ENCODE measurements at regions not wholly inside any gene's neighbourhood (a gene's known extent, or its start where the extent isn't known, plus 50 kb on each side); places are given as distances from the start of the nearest gene placed in this dataset.

DNA sequence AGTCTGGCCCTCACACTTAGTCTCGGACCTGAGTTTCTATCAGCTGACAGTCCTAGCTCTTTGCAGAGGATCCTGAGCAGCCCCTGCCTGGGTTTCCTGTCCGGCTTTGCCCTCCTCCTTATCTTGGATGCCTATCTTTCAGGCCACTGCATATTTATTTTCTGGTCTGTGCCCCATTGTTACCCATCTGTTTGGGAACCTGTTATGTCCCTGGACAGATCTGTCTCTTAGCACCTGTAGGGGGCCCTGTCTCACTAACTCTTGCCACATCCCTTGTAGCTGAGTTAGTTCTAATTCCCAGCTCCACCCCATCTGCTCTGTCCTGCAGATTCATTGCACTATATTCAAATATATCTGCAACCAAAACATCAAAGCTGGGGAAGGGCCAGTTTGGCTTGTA, 514.9 kb upstream of the LCORL start:
- no peaks in the 10 kb centered on the region for H3K36me3 Mint-ChIP-seq (ENCODE audit: low read depth)
- peaks cover 2% of the 10 kb centered on the region for H3K27me3 Mint-ChIP-seq (ENCODE audit: insufficient read depth)
- H3K4me3 Mint-ChIP-seq, result no peak overlapping the region
- TF ChIP-seq, protein P1, sequence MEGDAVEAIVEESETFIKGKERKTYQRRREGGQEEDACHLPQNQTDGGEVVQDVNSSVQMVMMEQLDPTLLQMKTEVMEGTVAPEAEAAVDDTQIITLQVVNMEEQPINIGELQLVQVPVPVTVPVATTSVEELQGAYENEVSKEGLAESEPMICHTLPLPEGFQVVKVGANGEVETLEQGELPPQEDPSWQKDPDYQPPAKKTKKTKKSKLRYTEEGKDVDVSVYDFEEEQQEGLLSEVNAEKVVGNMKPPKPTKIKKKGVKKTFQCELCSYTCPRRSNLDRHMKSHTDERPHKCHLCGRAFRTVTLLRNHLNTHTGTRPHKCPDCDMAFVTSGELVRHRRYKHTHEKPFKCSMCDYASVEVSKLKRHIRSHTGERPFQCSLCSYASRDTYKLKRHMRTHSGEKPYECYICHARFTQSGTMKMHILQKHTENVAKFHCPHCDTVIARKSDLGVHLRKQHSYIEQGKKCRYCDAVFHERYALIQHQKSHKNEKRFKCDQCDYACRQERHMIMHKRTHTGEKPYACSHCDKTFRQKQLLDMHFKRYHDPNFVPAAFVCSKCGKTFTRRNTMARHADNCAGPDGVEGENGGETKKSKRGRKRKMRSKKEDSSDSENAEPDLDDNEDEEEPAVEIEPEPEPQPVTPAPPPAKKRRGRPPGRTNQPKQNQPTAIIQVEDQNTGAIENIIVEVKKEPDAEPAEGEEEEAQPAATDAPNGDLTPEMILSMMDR (IDR thresholded peaks at IDR 0.05), result no peak
- no peaks in the 10 kb centered on the region for H3K4me1 Mint-ChIP-seq (ENCODE audit: low read depth)
- DNase-seq, result no peak
- peaks cover 10% of the 10 kb centered on the region for H3K9me3 Mint-ChIP-seq
- H3K27ac Mint-ChIP-seq, result no peak overlapping the region

DNA sequence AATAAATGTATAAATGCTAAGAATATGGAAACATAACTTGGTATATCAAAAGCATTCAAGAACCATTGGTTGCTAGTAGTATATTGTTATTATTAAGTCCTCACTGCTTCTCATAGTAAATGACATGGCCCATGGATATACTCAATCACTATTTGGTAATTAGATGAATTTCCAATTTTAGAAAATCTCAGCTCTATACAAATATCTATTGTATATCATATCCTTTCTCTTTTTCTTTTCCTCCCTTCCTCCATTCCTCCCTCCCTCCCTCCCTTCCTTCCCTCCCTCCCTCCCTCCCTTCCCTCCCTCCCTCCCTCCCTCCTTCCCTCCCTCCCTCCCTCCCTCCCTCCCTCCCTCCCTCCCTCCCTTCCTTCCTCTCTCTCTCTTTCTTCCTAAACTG, 514.4 kb upstream of the LCORL start:
- H3K27me3 Mint-ChIP-seq (ENCODE audit: insufficient read depth), result peaks cover 2% of the 10 kb centered on the region
- H3K27ac Mint-ChIP-seq, result no peak overlapping the region
- no peak for DNase-seq
- no peaks in the 10 kb centered on the region for H3K36me3 Mint-ChIP-seq (ENCODE audit: low read depth)
- no peaks in the 10 kb centered on the region for H3K4me1 Mint-ChIP-seq (ENCODE audit: low read depth)
- TF ChIP-seq, protein P1 (IDR thresholded peaks at IDR 0.05), result no peak
- peaks cover 10% of the 10 kb centered on the region for H3K9me3 Mint-ChIP-seq
- H3K4me3 Mint-ChIP-seq, result no peak overlapping the region

DNA sequence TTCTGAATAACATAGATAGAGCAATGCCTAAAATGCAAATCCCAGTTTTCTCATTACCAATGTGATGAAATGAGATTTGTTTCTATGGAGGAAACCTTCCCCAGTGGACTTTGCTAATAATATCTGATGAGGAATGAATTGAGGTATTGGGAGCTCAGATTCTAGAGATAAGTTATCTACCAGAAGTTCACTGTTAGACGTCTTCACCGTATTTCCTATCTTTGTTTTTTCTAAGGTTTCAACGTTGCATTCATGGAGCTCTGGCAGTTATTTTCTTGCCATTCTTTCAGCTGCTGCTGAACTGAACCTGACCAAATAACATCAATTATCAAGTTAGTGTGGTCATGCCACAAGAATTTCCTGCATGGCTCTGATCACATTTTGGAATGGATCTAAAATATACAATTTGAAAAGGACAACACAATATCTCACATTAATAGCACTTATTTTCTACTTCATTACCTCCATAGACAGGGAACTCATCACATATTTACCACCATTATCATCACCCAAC, 511.8 kb upstream of the LCORL start:
- no peak for DNase-seq
- TF ChIP-seq, protein P1 (IDR thresholded peaks at IDR 0.05), result no peak
- peaks cover 14% of the 10 kb centered on the region for H3K9me3 Mint-ChIP-seq
- no peak overlapping the region for H3K4me3 Mint-ChIP-seq
- no peaks in the 10 kb centered on the region for H3K4me1 Mint-ChIP-seq (ENCODE audit: low read depth)
- H3K27ac Mint-ChIP-seq, result no peak overlapping the region
- no peaks in the 10 kb centered on the region for H3K36me3 Mint-ChIP-seq (ENCODE audit: low read depth)
- H3K27me3 Mint-ChIP-seq (ENCODE audit: insufficient read depth), result peaks cover 2% of the 10 kb centered on the region

DNA sequence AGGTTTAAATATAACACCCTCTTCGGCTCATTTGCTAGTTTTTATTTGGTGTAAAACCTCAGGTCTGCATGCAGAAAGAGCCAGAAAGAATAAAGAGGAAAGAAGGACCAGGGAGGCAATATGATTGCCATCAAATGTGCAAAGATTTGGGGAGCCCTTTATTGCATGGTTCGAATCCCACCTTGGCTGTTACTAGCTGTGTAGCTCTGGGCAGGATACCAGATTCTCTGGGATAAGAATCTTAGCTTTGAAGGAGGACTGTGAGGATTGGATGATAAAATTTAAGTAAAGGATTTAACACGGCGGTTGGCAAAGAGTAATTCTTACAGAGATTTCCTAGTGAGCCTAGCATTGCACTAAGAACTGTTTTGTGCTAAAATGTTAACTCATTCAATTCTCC, 510.2 kb upstream of the LCORL start:
- DNase-seq, result no peak
- Mint-ChIP-seq H3K27ac (no peak overlapping the region), H3K9me3 (peaks cover 22% of the 10 kb centered on the region), H3K4me1 (ENCODE audit: low read depth) (no peaks in the 10 kb centered on the region), H3K4me3 (no peak overlapping the region), H3K36me3 (ENCODE audit: low read depth) (no peaks in the 10 kb centered on the region), H3K27me3 (ENCODE audit: insufficient read depth) (peaks cover 2% of the 10 kb centered on the region)
- TF ChIP-seq, protein P1 (IDR thresholded peaks at IDR 0.05), result no peak

DNA sequence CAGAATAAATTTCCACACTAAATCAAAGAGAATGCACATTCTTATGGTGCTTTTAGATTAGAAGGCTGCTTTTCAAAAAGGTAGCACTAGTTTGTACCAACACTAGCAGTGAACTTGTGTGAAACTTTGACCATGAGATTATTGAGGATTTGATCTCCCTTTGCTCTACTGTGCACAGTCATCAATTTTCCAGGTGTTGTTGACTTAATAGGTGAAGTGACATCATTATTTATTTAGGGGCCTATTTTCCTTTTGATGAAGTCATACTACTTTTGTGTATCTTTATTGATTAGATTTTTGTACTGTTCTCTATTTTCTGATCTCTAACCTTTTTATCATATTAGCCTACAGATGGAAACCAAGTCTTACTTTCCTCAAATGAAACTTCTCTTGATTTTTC, 507.9 kb upstream of the LCORL start:
- Mint-ChIP-seq H3K4me1 (ENCODE audit: low read depth) (no peaks in the 10 kb centered on the region), H3K4me3 (no peak overlapping the region), H3K27ac (no peak overlapping the region), H3K36me3 (ENCODE audit: low read depth) (no peaks in the 10 kb centered on the region), H3K9me3 (peaks cover 23% of the 10 kb centered on the region), H3K27me3 (ENCODE audit: insufficient read depth) (no peaks in the 10 kb centered on the region; the same call in 1 of the 2 replicates)
- TF ChIP-seq, protein P1 (IDR thresholded peaks at IDR 0.05), result no peak
- DNase-seq, result no peak

DNA sequence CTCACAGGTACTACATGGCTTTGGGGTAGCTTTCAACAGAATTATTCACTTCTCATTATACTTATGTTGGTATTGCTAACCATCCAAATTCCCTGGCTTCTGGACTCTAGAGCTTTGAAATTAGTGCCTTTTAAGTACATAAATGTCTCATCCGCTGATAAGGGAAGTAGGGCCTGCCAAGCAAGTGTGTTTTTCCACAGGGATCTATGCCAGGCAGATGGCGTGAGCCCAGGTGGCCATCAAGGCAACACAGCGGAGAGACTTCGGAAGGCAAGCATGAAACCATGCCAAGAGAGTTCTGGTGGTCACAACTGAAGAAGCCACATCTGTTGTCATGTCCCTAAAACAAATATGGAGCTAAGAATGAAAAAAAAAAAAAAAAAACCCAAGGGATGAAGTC, 503.1 kb upstream of the LCORL start:
- no peak for DNase-seq
- Mint-ChIP-seq H3K4me1 (ENCODE audit: low read depth) (no peaks in the 10 kb centered on the region), H3K27ac (no peak overlapping the region), H3K4me3 (no peak overlapping the region), H3K36me3 (ENCODE audit: low read depth) (no peaks in the 10 kb centered on the region), H3K27me3 (ENCODE audit: insufficient read depth) (no peaks in the 10 kb centered on the region), H3K9me3 (peaks cover 25% of the 10 kb centered on the region)
- TF ChIP-seq, protein P1 (IDR thresholded peaks at IDR 0.05), result no peak
